SK-N-MC (cell line): ENCODE measurements at regions not wholly inside any gene's neighbourhood (a gene's known extent, or its start where the extent isn't known, plus 50 kb on each side); places are given as distances from the start of the nearest gene placed in this dataset.

Experiments
- EZH2 ChIP-seq: fragments of 200-600 bp; sonication (generic); IDR thresholded peaks from one replicate; pipeline ENCODE4 v1.6.1; 2017; ENCODE audit warnings: antibody characterized with exemption
- FOXP2 ChIP-seq: optimal IDR thresholded peaks from 2 replicates; pipeline ENCODE3; 2011; ENCODE audit warnings: mild to moderate bottlenecking, moderate library complexity; ENCODE audit not compliant: insufficient read depth; ENCODE audit errors: extremely low read length, control extremely low read depth

DNA sequence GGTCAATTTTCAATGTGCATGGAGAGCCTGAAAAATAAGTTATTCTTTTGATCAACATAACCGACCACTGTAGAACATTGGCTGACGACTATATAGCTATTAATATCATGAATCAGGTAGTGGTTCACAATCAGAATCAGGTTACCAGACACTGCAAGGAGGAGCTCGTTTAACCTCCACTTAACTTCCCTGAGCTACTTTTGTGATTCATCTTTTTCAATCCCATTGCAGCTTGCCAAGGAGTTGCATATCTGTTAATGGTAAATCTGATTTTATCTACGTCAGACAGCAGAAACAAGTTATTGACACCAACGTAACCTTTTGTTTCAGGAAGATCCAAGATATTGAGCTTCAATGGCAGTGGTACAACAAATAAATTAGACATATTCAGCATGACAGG, 2263.8 kb upstream of the ACO1 start:
- TF ChIP-seq EZH2 (no peak), FOXP2 (no peak)
